ENCODE measurements at regions not wholly inside any gene's neighbourhood (a gene's known extent, or its start where the extent isn't known, plus 50 kb on each side); places are given as distances from the start of the nearest gene placed in this dataset.

- H3K27me3 ChIP-seq (ENCODE audit: control insufficient read depth in 2 of 2, insufficient read depth in 2 of 2, low read length in 2 of 2) = no peaks in the 10 kb centered on the region
- no peaks in the 10 kb centered on the region for H3K36me3 ChIP-seq (ENCODE audit: control insufficient read depth in 2 of 2, extremely low read depth in 1 of 2, insufficient read depth in 2 of 2, low read length in 2 of 2)
- no peak overlapping the region for H3K9ac ChIP-seq (replicated peaks; ENCODE audit: extremely low read depth, insufficient read depth, low read length)
- ChIA-PET POLR2A (no interaction called here), CTCF (no interaction called here)
- H3K9me1 ChIP-seq (replicated peaks; ENCODE audit: control insufficient read depth, extremely low read depth, insufficient read depth, low read length) = no peaks in the 10 kb centered on the region
- H3K27ac ChIP-seq (ENCODE audit: insufficient read depth, low read depth, low read length) = no peak overlapping the region
- FAIRE-seq (no peak), DNase-seq (ENCODE audit: low read depth, low spot score) (no peak)
- no peak overlapping the region for H3K4me3 ChIP-seq (replicated peaks in 1 of 3; ENCODE audit: insufficient read depth in 1 of 3, low read depth in 1 of 3, low read length in 3 of 3)
- no peak for TF ChIP-seq JUN (IDR thresholded peaks at IDR 0.05; ENCODE audit: borderline replicate concordance, insufficient read depth, insufficient read length, low read depth)
- dilution Hi-C loops (cut with MboI; ENCODE audit: extremely low pct_ligation_motif_present, low sequenced_read_pairs) = no loop called here
- no TSS peak for BruUV-seq (replicated peaks)
- peaks cover 3% of the 10 kb centered on the region for H3K9me3 ChIP-seq (replicated peaks; ENCODE audit: control insufficient read depth, insufficient read depth, low read length)
- no peaks in the 10 kb centered on the region for H4K20me1 ChIP-seq (replicated peaks; ENCODE audit: control insufficient read depth, extremely low read depth, insufficient read depth, low read length)
- no peak overlapping the region for H3K4me2 ChIP-seq (ENCODE audit: insufficient read depth, low read length)
- H3K79me2 ChIP-seq (ENCODE audit: control insufficient read depth, insufficient read depth, low read length) = no peaks in the 10 kb centered on the region
- no peak overlapping the region for H2AFZ ChIP-seq (ENCODE audit: low read depth, low read length)
- intact Hi-C loops (cut with micrococcal nuclease) = no loop called here
- H3K4me1 ChIP-seq (ENCODE audit: control insufficient read depth, extremely low read depth, insufficient read depth, low read length) = no peaks in the 10 kb centered on the region
Measured at GRCh38 chr15:25527118-25527517, 88.3 kb upstream of the UBE3A start.

GRCh38 chr15:25525741-25526140 lies 86.9 kb upstream of the UBE3A start:
- no peaks in the 10 kb centered on the region for H3K27me3 ChIP-seq (ENCODE audit: control insufficient read depth in 2 of 2, insufficient read depth in 2 of 2, low read length in 2 of 2)
- H3K9me1 ChIP-seq (replicated peaks; ENCODE audit: control insufficient read depth, extremely low read depth, insufficient read depth, low read length) = no peaks in the 10 kb centered on the region
- H3K79me2 ChIP-seq (ENCODE audit: control insufficient read depth, insufficient read depth, low read length) = no peaks in the 10 kb centered on the region
- TF ChIP-seq GATA2 (IDR thresholded peaks at IDR 0.05; ENCODE audit: insufficient read depth, insufficient read length, low read depth, low read length) (no peak), MYC (IDR thresholded peaks at IDR 0.05; ENCODE audit: low read depth, low read length) (no peak), JUN (IDR thresholded peaks at IDR 0.05; ENCODE audit: borderline replicate concordance, insufficient read depth, insufficient read length, low read depth) (no peak), CTCF (IDR thresholded peaks at IDR 0.05; ENCODE audit: extremely low read depth in 1 of 2, insufficient read depth in 1 of 2, low read depth in 1 of 2, low read length in 2 of 2) (no peak), EZH2 (IDR thresholded peaks at IDR 0.05; ENCODE audit: borderline replicate concordance, low read depth, low read length, severe bottlenecking) (no peak), MAX (IDR thresholded peaks at IDR 0.05; ENCODE audit: insufficient read depth, insufficient read length) (no peak), POLR2A (IDR thresholded peaks at IDR 0.05; ENCODE audit: low read depth, low read length) (no peak), FOS (IDR thresholded peaks at IDR 0.05; ENCODE audit: borderline replicate concordance, insufficient read depth, low read length) (no peak), POLR2AphosphoS5 (IDR thresholded peaks at IDR 0.05; ENCODE audit: insufficient read depth, low read depth, low read length) (no peak)
- no TSS peak for BruUV-seq (replicated peaks)
- no peak overlapping the region for H3K27ac ChIP-seq (ENCODE audit: insufficient read depth, low read depth, low read length)
- no peak overlapping the region for H2AFZ ChIP-seq (ENCODE audit: low read depth, low read length)
- H3K9me3 ChIP-seq (replicated peaks; ENCODE audit: control insufficient read depth, insufficient read depth, low read length) = peaks cover 3% of the 10 kb centered on the region
- H3K36me3 ChIP-seq (ENCODE audit: control insufficient read depth in 2 of 2, extremely low read depth in 1 of 2, insufficient read depth in 2 of 2, low read length in 2 of 2) = no peaks in the 10 kb centered on the region
- FAIRE-seq (no peak), DNase-seq (ENCODE audit: low read depth, low spot score) (no peak)
- ChIA-PET CTCF (no interaction called here), POLR2A (no interaction called here)
- H3K4me1 ChIP-seq (ENCODE audit: control insufficient read depth, extremely low read depth, insufficient read depth, low read length) = no peaks in the 10 kb centered on the region
- no peak overlapping the region for H3K4me3 ChIP-seq (replicated peaks in 1 of 3; ENCODE audit: insufficient read depth in 1 of 3, low read depth in 1 of 3, low read length in 3 of 3)
- H3K4me2 ChIP-seq (ENCODE audit: insufficient read depth, low read length) = no peak overlapping the region
- intact Hi-C loops (cut with micrococcal nuclease) (no loop called here), dilution Hi-C loops (cut with MboI; ENCODE audit: extremely low pct_ligation_motif_present, low sequenced_read_pairs) (no loop called here)
- H3K9ac ChIP-seq (replicated peaks; ENCODE audit: extremely low read depth, insufficient read depth, low read length) = no peak overlapping the region
- no peaks in the 10 kb centered on the region for H4K20me1 ChIP-seq (replicated peaks; ENCODE audit: control insufficient read depth, extremely low read depth, insufficient read depth, low read length)
